Nucleus accumbens (tissue), 56 donors: ENCODE measurements at regions not wholly inside any gene's neighbourhood (a gene's known extent, or its start where the extent isn't known, plus 50 kb on each side); places are given as distances from the start of the nearest gene placed in this dataset.
"Not testable (repeated sequence)": the region's sequence is repeated elsewhere in the genome, so short reads cannot be mapped to it uniquely, and the experiment has no call there.

Source experiments
- DNase-seq, 56 donors: peaks; one replicate each; lab custom pipeline; 2025; lab: John Stamatoyannopoulos, UW

- DNase-seq: no peak
Observed at GRCh38 chr5:29161399-29162291, 2031.8 kb upstream of the CDH6 start.

- no peak for DNase-seq
Observed at GRCh38 chr5:29157975-29158374, 2035.5 kb upstream of the CDH6 start.

GRCh38 chr5:29150840-29151239, 2042.6 kb upstream of the CDH6 start:
- no peak for DNase-seq

GRCh38 chr5:29148581-29148980, 2044.9 kb upstream of the CDH6 start:
- DNase-seq: no peak

GRCh38 chr5:29148073-29148472, 2045.4 kb upstream of the CDH6 start:
- no peak for DNase-seq

- no peak for DNase-seq
Observed at GRCh38 chr5:29143266-29143665, 2050.2 kb upstream of the CDH6 start.

- DNase-seq: no peak
Observed at GRCh38 chr5:29134418-29134817, 2059.1 kb upstream of the CDH6 start.

GRCh38 chr5:29131285-29131684, 2062.2 kb upstream of the CDH6 start:
- DNase-seq: no peak

GRCh38 chr5:29130786-29131185, 2062.7 kb upstream of the CDH6 start:
- no peak for DNase-seq

GRCh38 chr5:29127524-29128156, 2065.8 kb upstream of the CDH6 start:
- DNase-seq: not testable (repeated sequence)

GRCh38 chr5:29126462-29126861, 2067.0 kb upstream of the CDH6 start:
- not testable (repeated sequence) for DNase-seq

GRCh38 chr5:29122306-29122705, 2071.2 kb upstream of the CDH6 start:
- no peak for DNase-seq

- DNase-seq: no peak
Observed at GRCh38 chr5:29114331-29114768, 2076.0 kb upstream of the CDH9 start.

GRCh38 chr5:29113516-29113915, 2075.1 kb upstream of the CDH9 start:
- no peak for DNase-seq

- DNase-seq: no peak
Observed at GRCh38 chr5:29099585-29099984, 2061.2 kb upstream of the CDH9 start.

GRCh38 chr5:29089591-29090130, 2051.3 kb upstream of the CDH9 start:
- no peak for DNase-seq

- no peak for DNase-seq
Observed at GRCh38 chr5:29085142-29085541, 2046.8 kb upstream of the CDH9 start.

GRCh38 chr5:29079771-29080170, 2041.4 kb upstream of the CDH9 start:
- no peak for DNase-seq

GRCh38 chr5:29077451-29077850, 2039.1 kb upstream of the CDH9 start:
- DNase-seq: no peak

GRCh38 chr5:29069104-29069402, 2030.7 kb upstream of the CDH9 start:
- no peak for DNase-seq

GRCh38 chr5:29061381-29061780, 2023.0 kb upstream of the CDH9 start:
- DNase-seq: no peak

GRCh38 chr5:29054694-29055093, 2016.3 kb upstream of the CDH9 start:
- DNase-seq: no peak
